Stomach (tissue), 4 donors: ENCODE measurements at regions not wholly inside any gene's neighbourhood (a gene's known extent, or its start where the extent isn't known, plus 50 kb on each side); places are given as distances from the start of the nearest gene placed in this dataset.

ENCODE experiments used
- CTCF ChIP-seq, 7 experiments: fragments of 450-650 bp in 4 of 7; fragments of 200-600 bp in 3 of 7; sonication (generic) in 3 of 7; IDR thresholded peaks; one replicate each; pipeline ENCODE4 v1.5.1; 2016 to 2019; ENCODE audit warnings: antibody characterized with exemption in 7 of 7, control low read depth in 2 of 7, mild to moderate bottlenecking in 1 of 7
- EP300 ChIP-seq: sonication (generic); formaldehyde crosslinking; IDR thresholded peaks from one replicate; pipeline ENCODE4 v1.6.1; 2017; ENCODE audit warnings: antibody characterized with exemption
- POLR2A ChIP-seq, 4 donors: fragments of 450-650 bp; IDR thresholded peaks; one replicate each; pipeline ENCODE4 v1.6.1; 2016; ENCODE audit warnings: antibody characterized with exemption in 4 of 4, control low read depth in 2 of 4, mild to moderate bottlenecking in 1 of 4, moderate library complexity in 1 of 4
- POLR2AphosphoS5 ChIP-seq, 3 donors: sonication (generic); formaldehyde crosslinking; IDR thresholded peaks; one replicate each; pipeline ENCODE4 v1.6.1; 2016; ENCODE audit warnings: antibody characterized with exemption in 3 of 3

- TF ChIP-seq CTCF (IDR thresholded peaks at IDR 0.05) (no peak), EP300 (no peak), POLR2A (IDR thresholded peaks at IDR 0.05) (no peak), POLR2AphosphoS5 (IDR thresholded peaks at IDR 0.05) (no peak)
Observed at GRCh38 chr2:10971888-10972260, 60.1 kb downstream of the KCNF1 start.
